Fibroblast of villous mesenchyme (primary cell): ENCODE measurements at regions not wholly inside any gene's neighbourhood (a gene's known extent, or its start where the extent isn't known, plus 50 kb on each side); places are given as distances from the start of the nearest gene placed in this dataset.

Experiments used
- DNase-seq: peaks from one replicate; pipeline ENCODE4 v3.0.0-alpha.2; 2010; ENCODE audit warnings: low read depth
- H3K4me3 ChIP-seq: 2 replicates; pipeline ENCODE4 v1.5.1; 2011; ENCODE audit warnings: low read depth, mild to moderate bottlenecking, low read length
- TF ChIP-seq, protein P1 (sequence below): IDR thresholded peaks from 2 replicates; pipeline ENCODE4 v1.5.1; 2012; ENCODE audit warnings: low read depth, mild to moderate bottlenecking, low read length; ENCODE audit not compliant: insufficient read depth

DNA sequence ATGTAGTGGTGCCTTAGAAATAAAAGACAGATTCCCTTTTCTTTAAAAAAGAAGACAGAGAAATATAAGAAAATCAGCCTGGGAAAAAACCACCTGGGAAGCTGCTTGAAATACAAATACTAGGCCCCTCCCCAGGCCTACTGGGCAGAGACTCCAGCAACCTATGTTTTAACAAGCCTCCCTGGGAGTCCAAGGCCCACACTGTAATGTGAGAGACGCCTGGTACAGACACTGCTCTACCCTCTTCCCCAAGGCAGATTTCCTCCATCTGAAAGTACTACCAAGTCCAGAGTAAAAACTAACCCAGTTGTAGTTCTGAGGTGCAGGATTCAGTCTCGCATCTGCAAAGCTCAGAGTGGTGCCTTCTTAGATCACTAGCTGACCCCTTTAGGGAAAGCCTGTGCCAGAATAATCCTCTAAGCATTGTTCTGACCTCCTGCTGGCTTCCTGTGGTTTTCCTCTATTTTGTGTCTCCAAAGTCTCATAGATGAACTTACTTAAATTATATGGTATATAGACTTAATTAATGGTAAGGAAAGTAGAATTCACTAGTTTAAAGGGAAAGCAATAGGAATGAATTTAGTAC, 270.2 kb upstream of the SLC35B3 start:
- DNase-seq = no peak
- H3K4me3 ChIP-seq = no peak overlapping the region
- TF ChIP-seq, protein P1, sequence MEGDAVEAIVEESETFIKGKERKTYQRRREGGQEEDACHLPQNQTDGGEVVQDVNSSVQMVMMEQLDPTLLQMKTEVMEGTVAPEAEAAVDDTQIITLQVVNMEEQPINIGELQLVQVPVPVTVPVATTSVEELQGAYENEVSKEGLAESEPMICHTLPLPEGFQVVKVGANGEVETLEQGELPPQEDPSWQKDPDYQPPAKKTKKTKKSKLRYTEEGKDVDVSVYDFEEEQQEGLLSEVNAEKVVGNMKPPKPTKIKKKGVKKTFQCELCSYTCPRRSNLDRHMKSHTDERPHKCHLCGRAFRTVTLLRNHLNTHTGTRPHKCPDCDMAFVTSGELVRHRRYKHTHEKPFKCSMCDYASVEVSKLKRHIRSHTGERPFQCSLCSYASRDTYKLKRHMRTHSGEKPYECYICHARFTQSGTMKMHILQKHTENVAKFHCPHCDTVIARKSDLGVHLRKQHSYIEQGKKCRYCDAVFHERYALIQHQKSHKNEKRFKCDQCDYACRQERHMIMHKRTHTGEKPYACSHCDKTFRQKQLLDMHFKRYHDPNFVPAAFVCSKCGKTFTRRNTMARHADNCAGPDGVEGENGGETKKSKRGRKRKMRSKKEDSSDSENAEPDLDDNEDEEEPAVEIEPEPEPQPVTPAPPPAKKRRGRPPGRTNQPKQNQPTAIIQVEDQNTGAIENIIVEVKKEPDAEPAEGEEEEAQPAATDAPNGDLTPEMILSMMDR = no peak

DNA sequence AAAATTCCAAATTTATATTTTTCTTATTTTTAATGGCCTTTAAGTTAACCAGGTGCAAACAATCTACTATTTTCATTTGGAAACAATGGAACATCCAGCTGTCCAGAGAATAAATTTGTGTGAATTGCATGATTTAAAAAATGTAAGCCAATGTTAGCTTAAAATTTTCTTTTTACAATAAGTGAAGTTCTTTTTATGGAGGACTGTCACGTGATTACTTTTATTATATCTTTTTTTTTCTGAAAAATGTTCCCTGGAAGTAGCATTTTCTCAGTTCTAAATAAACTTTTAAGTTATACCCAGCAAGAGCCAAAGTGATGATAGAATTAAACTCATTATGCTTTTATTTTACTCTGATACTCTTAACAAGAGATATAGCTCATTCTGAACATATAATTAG, 267.7 kb upstream of the SLC35B3 start:
- DNase-seq = no peak
- TF ChIP-seq, protein P1 = no peak

DNA sequence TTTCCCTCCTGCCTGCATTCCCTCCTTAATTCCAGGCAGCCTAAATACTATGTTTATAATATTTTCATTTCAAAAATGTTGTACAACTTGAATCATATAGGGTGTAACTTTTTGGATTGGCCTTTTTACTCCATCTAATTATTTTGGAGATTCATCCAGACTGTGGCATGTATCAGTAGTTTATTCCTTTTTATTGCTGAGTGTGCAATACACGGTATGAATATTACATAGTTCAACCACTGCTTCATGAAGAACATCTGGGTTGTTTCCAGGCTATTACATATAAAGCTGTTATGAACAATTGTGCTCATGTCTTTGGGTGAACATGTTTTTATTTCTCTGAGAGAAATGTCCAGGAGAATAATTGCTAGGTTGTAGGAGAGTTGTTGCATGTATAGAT, 253.5 kb upstream of the SLC35B3 start:
- DNase-seq = no peak
- no peak overlapping the region for H3K4me3 ChIP-seq
- TF ChIP-seq, protein P1 = no peak

More for the DNA sequence above, 267.7 kb upstream of the SLC35B3 start:
- no peak overlapping the region for H3K4me3 ChIP-seq

DNA sequence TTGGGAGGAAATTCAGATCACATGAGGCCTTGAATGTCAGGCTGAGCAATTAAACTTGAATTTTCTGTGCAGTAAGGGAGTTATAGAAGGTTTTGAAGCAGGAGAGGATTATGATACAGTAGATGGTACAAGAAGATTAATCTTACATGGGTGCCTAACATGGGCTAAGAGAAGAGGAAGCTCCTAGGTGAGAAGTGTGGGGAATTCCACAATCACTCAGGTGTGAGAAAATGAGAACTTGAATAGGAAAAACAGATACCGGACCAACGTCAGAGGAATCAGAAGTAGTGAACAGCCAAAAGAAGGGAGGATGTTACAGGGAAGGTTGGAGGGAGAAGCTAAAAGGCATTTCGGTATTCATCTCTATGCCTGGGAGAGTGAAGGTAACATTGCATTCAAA, 250.7 kb upstream of the SLC35B3 start:
- TF ChIP-seq, protein P1 = no peak
- H3K4me3 ChIP-seq = no peak overlapping the region
- DNase-seq = no peak

DNA sequence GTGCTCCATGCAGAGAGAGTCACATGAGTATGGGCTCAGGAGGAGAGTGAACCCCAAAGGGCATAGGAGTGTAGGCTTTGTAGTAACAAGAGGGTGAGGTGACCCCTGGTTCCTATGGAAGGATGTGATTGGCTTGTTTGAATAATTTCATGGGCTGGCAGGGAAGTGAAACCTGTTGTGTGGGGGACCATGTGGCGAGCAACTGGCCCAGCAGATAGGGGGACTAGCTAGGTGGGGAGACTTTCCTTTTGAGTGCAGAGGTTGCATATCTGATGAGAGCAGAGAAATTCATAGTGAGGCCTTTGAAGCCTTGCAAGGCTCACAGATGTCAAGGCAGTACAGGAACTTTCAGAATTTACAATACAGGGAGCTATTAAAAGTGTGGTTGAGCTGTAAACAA, 247.9 kb upstream of the SLC35B3 start:
- TF ChIP-seq, protein P1 = no peak
- DNase-seq = no peak
- H3K4me3 ChIP-seq = no peak overlapping the region

DNA sequence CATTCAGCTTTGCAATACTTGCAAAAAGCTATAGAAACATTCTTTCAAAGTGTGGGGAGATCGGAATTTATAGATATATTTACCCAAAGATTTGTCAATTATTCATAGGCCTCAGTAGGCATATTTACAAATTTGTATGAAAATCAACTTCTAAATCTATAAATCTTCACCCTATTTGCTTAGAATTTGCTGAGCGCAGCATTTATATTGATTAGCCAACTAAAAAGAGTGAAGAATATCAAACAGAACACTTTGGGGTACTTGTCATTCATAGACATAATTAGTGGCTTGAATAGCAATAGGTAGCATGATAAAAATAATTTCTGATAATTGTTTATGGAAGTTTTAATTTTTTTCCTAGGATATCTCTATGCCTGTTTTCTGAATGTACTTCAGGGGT, 244.5 kb upstream of the SLC35B3 start:
- H3K4me3 ChIP-seq = no peak overlapping the region
- no peak for DNase-seq
- TF ChIP-seq, protein P1 = no peak

DNA sequence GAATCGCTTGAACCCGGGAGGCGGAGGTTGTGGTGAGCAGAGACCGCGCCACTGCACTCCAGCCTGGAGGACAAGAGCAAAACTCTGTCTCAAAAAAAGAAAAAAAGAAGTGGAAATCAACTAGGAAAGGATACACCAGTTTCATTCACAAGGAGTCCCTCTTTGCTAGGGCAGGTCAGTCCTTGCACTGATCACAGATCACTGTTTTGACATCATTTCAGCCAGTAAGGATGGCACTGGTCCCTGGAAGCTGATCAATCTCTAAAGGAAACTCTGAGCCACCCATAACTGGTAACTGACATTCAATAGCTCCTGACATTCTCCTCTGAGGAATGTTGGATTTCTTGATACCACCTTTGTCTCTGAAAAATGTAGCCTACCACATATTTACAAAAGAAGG, 243.1 kb upstream of the SLC35B3 start:
- no peak overlapping the region for H3K4me3 ChIP-seq
- no peak for DNase-seq
- TF ChIP-seq, protein P1 = no peak
